Stimulated activated CD4-positive, alpha-beta T cell treated with anti-CD3 and anti-CD28 coated beads, Interleukin-1b, Interleukin-23, amount 100 ng/mL, for 48 hours (primary cell): ENCODE measurements at regions not wholly inside any gene's neighbourhood (a gene's known extent, or its start where the extent isn't known, plus 50 kb on each side); places are given as distances from the start of the nearest gene placed in this dataset.
A peak's percentile ranks its signal among the peaks of the same experiment; 100 is the strongest.

Experiments used
- DNase-seq: peaks from one replicate; pipeline ENCODE4 v3.0.0-alpha.2; 2020

GRCh38 chr3:8204853-8205650 lies 296.6 kb upstream of the LMCD1 start:
- no peak for DNase-seq

DNA sequence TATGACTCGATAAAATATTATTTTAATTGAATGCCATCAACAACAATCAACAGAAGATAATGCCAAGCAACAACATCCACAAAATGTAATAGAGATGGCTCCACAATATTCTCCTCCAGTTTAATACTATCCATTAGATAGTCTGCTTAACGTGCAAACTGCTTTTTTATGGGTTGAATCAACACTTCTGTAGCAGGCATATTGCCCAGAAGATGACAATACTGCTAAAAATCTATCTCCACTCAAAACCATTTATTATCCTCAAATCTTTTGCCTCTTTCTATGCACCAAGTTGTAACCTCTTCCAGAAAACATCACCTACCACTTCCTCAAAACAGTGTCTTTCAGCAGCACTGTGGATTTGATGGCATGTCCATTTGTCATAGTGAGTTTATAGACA lies 295.7 kb upstream of the LMCD1 start:
- DNase-seq, result no peak

GRCh38 chr3:8206971-8207617 lies 294.5 kb upstream of the LMCD1 start:
- DNase-seq, result no peak

DNA sequence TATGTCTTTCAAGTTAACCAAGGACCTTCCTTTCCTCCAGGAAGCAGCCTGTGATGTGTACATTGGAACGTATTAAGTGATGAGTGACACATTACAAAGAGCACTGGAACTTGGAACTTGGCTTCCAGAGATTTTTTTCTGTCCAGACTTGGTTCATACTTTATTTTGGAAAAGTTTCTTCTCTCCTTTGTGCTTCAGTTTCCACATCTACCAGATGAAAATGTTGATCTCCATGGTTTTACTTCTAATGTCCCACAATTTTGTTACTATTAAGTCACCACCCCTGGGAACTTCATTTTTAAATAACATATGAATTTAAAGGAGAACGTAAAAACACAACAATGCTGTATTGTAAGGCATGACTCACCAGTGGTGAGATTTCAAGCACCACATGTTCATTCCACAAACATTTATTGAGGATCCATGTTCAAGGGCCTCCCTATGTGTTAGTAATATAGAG lies 290.7 kb upstream of the LMCD1 start:
- DNase-seq, result no peak

- DNase-seq, result no peak
Observed at GRCh38 chr3:8212794-8213193, 288.8 kb upstream of the LMCD1 start.

GRCh38 chr3:8213286-8213685 lies 288.3 kb upstream of the LMCD1 start:
- no peak for DNase-seq

- DNase-seq, result no peak
Observed at GRCh38 chr3:8215821-8216220, 285.8 kb upstream of the LMCD1 start.

DNA sequence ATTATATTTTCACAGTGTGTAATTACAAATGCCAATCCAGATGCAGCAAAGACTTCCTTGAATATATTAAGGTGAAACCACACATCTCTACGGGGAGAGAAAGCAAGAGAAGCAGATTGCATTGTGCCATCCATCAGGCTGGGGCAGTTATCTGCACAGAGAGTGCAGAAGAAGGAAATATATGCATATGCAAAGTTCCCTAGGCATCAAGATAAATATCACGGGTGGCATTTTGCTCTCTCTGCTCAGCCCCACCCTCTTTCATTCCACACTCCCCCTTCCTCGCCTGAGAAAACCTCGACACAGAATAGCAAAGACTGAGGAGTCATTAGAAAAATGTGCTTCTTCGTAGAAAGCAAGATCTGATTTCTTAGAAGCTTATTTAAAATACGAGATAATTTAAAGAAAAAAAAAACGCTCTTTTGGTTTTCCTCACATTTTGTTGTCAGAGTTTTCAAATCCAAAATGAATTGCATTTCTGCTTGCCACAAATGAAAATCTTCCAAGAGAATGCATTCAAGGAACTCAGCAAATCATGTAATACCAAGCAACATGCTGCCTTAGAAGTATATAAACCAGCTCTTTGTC lies 283.2 kb upstream of the LMCD1 start:
- DNase-seq, result no peak

DNA sequence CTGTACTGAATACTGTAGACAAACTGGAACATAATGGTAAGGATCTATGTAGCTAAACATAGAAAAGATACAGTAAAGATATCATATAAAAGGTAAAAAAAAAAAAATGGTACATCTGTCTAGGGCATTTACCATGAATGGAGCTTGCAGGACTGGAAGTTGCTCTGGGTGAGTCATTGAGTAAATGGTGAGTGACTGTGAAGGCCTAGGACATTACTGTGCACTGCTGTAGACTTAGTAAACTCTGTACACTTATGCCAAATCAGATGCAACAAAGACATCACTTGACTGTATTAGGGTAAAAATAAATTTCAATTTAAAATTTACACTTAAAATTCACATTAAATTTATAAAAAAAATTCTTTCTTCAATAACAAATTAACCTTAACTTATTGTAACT lies 281.3 kb upstream of the LMCD1 start:
- DNase-seq, result no peak

- no peak for DNase-seq
Observed at GRCh38 chr3:8223766-8224165, 277.9 kb upstream of the LMCD1 start.

DNA sequence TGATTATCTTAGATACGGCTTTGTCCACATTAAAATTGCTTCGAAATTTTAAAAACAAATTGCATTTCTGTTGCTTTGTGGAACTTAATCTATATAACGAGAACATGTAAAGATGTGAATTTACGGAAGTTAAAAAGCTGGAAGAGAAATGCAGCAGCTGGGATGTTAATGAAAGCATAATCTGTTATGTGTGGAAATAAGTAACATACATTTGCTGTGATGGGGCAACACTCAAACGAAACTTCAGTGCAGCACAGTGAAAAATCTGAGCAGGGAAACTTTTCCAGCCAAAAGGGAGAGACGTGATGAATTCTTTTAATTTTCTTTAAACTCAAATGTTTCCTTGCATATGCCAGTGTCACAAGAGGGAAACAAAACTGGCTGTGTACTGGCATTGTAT lies 276.7 kb upstream of the LMCD1 start:
- DNase-seq, result no peak

GRCh38 chr3:8233938-8234337 lies 267.7 kb upstream of the LMCD1 start:
- no peak for DNase-seq

DNA sequence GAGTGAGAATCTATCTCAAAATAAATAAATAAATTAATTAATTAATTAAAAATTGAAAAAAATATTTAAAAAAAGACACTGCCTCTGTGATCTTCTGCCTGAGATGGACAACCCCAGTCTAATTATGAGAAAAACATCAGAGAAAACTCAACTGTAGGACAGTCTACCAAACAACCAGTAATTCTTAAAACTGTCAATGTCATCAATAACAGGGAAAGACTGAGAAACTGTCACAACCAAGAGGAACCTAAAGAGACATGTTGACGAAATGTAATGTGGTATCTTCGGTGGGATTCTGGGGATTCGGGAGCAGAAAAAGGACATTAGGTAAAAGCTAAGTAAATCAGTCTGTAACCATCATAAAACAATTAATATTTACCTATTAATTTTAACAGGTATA lies 265.4 kb upstream of the LMCD1 start:
- no peak for DNase-seq

GRCh38 chr3:8237893-8238292 lies 263.7 kb upstream of the LMCD1 start:
- DNase-seq, result no peak

- DNase-seq, result no peak
Observed at GRCh38 chr3:8238432-8238831, 263.2 kb upstream of the LMCD1 start.

GRCh38 chr3:8239095-8239494 lies 262.5 kb upstream of the LMCD1 start:
- no peak for DNase-seq

GRCh38 chr3:8239718-8240695 lies 261.6 kb upstream of the LMCD1 start:
- peak; percentile 9 for DNase-seq

GRCh38 chr3:8246070-8246469 lies 255.6 kb upstream of the LMCD1 start:
- DNase-seq, result no peak

- no peak for DNase-seq
Observed at GRCh38 chr3:8253201-8253600, 248.4 kb upstream of the LMCD1 start.

- no peak for DNase-seq
Observed at GRCh38 chr3:8254489-8254888, 247.1 kb upstream of the LMCD1 start.

- no peak for DNase-seq
Observed at GRCh38 chr3:8255725-8256124, 245.9 kb upstream of the LMCD1 start.

DNA sequence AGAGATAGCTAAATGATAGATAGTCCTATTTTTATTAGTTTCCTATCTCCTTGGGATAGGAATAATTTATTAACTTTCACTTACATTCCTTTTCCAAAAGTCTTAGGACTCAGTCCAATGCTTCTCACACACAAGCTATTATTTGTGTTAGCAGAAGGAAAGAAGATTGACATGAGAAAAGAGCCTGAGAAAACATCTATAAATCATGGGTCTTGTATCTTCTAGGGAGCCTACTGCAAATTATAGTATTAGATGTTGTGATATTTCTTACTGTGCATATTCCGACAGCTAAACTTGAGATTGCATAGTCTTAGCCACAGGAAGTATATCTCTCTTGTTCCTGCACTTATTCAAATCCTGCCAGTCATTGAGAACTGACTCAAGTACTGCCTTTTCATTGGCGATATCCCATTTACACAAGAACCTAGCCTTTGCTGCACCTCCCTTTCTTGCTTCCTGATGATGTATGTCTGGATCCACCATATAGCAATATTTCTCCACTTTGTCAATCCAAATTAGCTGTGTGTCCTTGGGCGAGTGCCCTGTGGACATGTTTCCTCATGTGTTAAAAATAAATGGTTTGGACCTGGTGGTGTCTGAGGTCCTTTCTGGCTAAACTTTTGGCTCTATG lies 245.1 kb upstream of the LMCD1 start:
- no peak for DNase-seq

GRCh38 chr3:8261018-8261417 lies 240.6 kb upstream of the LMCD1 start:
- no peak for DNase-seq
